Chondrocyte (in vitro differentiated cells): ENCODE measurements at regions not wholly inside any gene's neighbourhood (a gene's known extent, or its start where the extent isn't known, plus 50 kb on each side); places are given as distances from the start of the nearest gene placed in this dataset.

ENCODE experiments used
- DNase-seq: peaks from one replicate; pipeline ENCODE4 v3.0.0; 2021; ENCODE audit warnings: mixed read lengths, low spot score
- H3K27ac Mint-ChIP-seq: one replicate; pipeline ENCODE4 v1.8.0; 2021; ENCODE audit warnings: mild to moderate bottlenecking, moderate library complexity, mixed read lengths; ENCODE audit not compliant: unreplicated experiment
- H3K27me3 Mint-ChIP-seq: 2 replicates; pipeline ENCODE4 v1.8.0; 2021; ENCODE audit warnings: low read depth, mixed read lengths
- H3K36me3 Mint-ChIP-seq: 2 replicates; pipeline ENCODE4 v1.8.0; 2021; ENCODE audit warnings: low read depth, mixed read lengths
- H3K4me1 Mint-ChIP-seq: 2 replicates; pipeline ENCODE4 v1.8.0; 2021; ENCODE audit warnings: low read depth, mild to moderate bottlenecking, mixed read lengths
- H3K4me3 Mint-ChIP-seq: one replicate; pipeline ENCODE4 v1.8.0; 2021; ENCODE audit warnings: mild to moderate bottlenecking, moderate library complexity, mixed read lengths; ENCODE audit not compliant: unreplicated experiment
- H3K9me3 Mint-ChIP-seq: 2 replicates; pipeline ENCODE4 v1.8.0; 2021; ENCODE audit warnings: low read depth, mixed read lengths
- CTCF ChIP-seq: fragments of 200-600 bp; sonication (generic); IDR thresholded peaks from 2 replicates; pipeline ENCODE4 v1.5.0; 2021; ENCODE audit warnings: antibody characterized with exemption, mild to moderate bottlenecking, moderate library complexity

GRCh38 chr12:58395470-58395869 is 454.1 kb downstream of the ATP23 start:
- H3K4me3 Mint-ChIP-seq: no peak overlapping the region
- H3K27ac Mint-ChIP-seq: no peak overlapping the region
- peaks cover 12% of the 10 kb centered on the region for H3K9me3 Mint-ChIP-seq
- H3K36me3 Mint-ChIP-seq: no peaks in the 10 kb centered on the region
- no peak for TF ChIP-seq CTCF
- peaks cover 18% of the 10 kb centered on the region for H3K4me1 Mint-ChIP-seq
- no peak for DNase-seq
- H3K27me3 Mint-ChIP-seq: no peaks in the 10 kb centered on the region

GRCh38 chr12:58396239-58396638 is 454.9 kb downstream of the ATP23 start:
- Mint-ChIP-seq H3K36me3 (no peaks in the 10 kb centered on the region), H3K4me3 (no peak overlapping the region), H3K27ac (no peak overlapping the region), H3K4me1 (peaks cover 18% of the 10 kb centered on the region), H3K27me3 (no peaks in the 10 kb centered on the region), H3K9me3 (peaks cover 12% of the 10 kb centered on the region)
- TF ChIP-seq CTCF: no peak
- no peak for DNase-seq

- no peaks in the 10 kb centered on the region for H3K27me3 Mint-ChIP-seq
- no peak overlapping the region for H3K27ac Mint-ChIP-seq
- no peaks in the 10 kb centered on the region for H3K9me3 Mint-ChIP-seq
- TF ChIP-seq CTCF: no peak
- no peak for DNase-seq
- peaks cover 2% of the 10 kb centered on the region for H3K36me3 Mint-ChIP-seq
- no peak overlapping the region for H3K4me3 Mint-ChIP-seq
- peaks cover 15% of the 10 kb centered on the region for H3K4me1 Mint-ChIP-seq
Observed at GRCh38 chr12:58405363-58405762, 464.0 kb downstream of the ATP23 start.

GRCh38 chr12:58408516-58408915 is 467.1 kb downstream of the ATP23 start:
- DNase-seq: no peak
- Mint-ChIP-seq H3K4me3 (no peak overlapping the region), H3K27me3 (no peaks in the 10 kb centered on the region), H3K9me3 (no peaks in the 10 kb centered on the region), H3K27ac (peak overlapping the region; percentile 45), H3K4me1 (peaks cover 30% of the 10 kb centered on the region), H3K36me3 (peaks cover 2% of the 10 kb centered on the region)
- no peak for TF ChIP-seq CTCF

GRCh38 chr12:58412461-58413060 is 471.2 kb downstream of the ATP23 start:
- no peak for DNase-seq

More at GRCh38 chr12:58412461-58413060, 471.2 kb downstream of the ATP23 start:
- Mint-ChIP-seq H3K9me3 (no peaks in the 10 kb centered on the region), H3K27ac (no peak overlapping the region), H3K4me3 (no peak overlapping the region), H3K36me3 (peaks cover 2% of the 10 kb centered on the region), H3K4me1 (peaks cover 62% of the 10 kb centered on the region), H3K27me3 (no peaks in the 10 kb centered on the region)
- TF ChIP-seq CTCF: no peak
